H9 (cell line): ENCODE measurements at regions not wholly inside any gene's neighbourhood (a gene's known extent, or its start where the extent isn't known, plus 50 kb on each side); places are given as distances from the start of the nearest gene placed in this dataset.

Experiments used
- DNase-seq: peaks from one replicate; pipeline ENCODE4 v3.0.0-alpha.2; 2017
- H2AFZ ChIP-seq: one replicate; pipeline ENCODE4 v1.6.1; 2013; ENCODE audit warnings: mild to moderate bottlenecking, low read length, control low read depth, moderate library complexity
- H2AK5ac ChIP-seq: 2 replicates; pipeline ENCODE4 v1.6.1; 2013; ENCODE audit warnings: low read length, control low read depth, mixed read lengths; ENCODE audit not compliant: insufficient read length
- H2BK120ac ChIP-seq: one replicate; pipeline ENCODE4 v1.6.1; 2013; ENCODE audit warnings: low read depth, mild to moderate bottlenecking, low read length, control low read depth, inconsistent platforms; ENCODE audit not compliant: poor library complexity, severe bottlenecking
- H2BK12ac ChIP-seq: 2 replicates; pipeline ENCODE4 v1.6.1; 2013; ENCODE audit warnings: low read length, control low read depth, mixed read lengths, low read depth; ENCODE audit not compliant: insufficient read length
- H2BK15ac ChIP-seq: 2 replicates; pipeline ENCODE4 v1.6.1; 2013; ENCODE audit warnings: low read depth, low read length, control low read depth
- H2BK20ac ChIP-seq: one replicate; pipeline ENCODE4 v1.6.1; 2013; ENCODE audit warnings: low read depth, mild to moderate bottlenecking, low read length, control low read depth, inconsistent platforms; ENCODE audit not compliant: poor library complexity, severe bottlenecking
- H2BK5ac ChIP-seq: 2 replicates; pipeline ENCODE4 v1.6.1; 2013; ENCODE audit warnings: low read length, control low read depth, mixed read lengths; ENCODE audit not compliant: insufficient read length
- H3K14ac ChIP-seq: 2 replicates; pipeline ENCODE4 v1.6.1; 2013; ENCODE audit warnings: low read length, control low read depth; ENCODE audit not compliant: insufficient read depth
- H3K18ac ChIP-seq: 2 replicates; pipeline ENCODE4 v1.6.1; 2013; ENCODE audit warnings: low read depth, mild to moderate bottlenecking, mixed read lengths, low read length, control low read depth; ENCODE audit not compliant: insufficient read length
- H3K23ac ChIP-seq: 2 replicates; pipeline ENCODE4 v1.6.1; 2013; ENCODE audit warnings: low read length, control low read depth, mixed read lengths, low read depth; ENCODE audit not compliant: insufficient read length
- H3K23me2 ChIP-seq: 2 replicates; pipeline ENCODE4 v1.6.1; 2013; ENCODE audit warnings: low read depth, mild to moderate bottlenecking, mixed read lengths, low read length, control low read depth; ENCODE audit not compliant: insufficient read length, poor library complexity, severe bottlenecking
- H3K27ac ChIP-seq: 2 replicates; pipeline ENCODE4 v1.5.1; 2013; ENCODE audit warnings: low read length, control low read depth, mixed read lengths, low read depth; ENCODE audit not compliant: insufficient read length
- H3K27me3 ChIP-seq: 2 replicates; pipeline ENCODE4 v1.6.1; 2013; ENCODE audit warnings: low read length, control low read depth, inconsistent platforms; ENCODE audit not compliant: insufficient read depth
- H3K4ac ChIP-seq: 2 replicates; pipeline ENCODE4 v1.6.1; 2013; ENCODE audit warnings: low read depth, mild to moderate bottlenecking, control low read depth, inconsistent platforms, low read length, moderate library complexity
- H3K4me1 ChIP-seq: 2 replicates; pipeline ENCODE4 v1.6.1; 2013; ENCODE audit warnings: low read length, control low read depth, inconsistent platforms; ENCODE audit not compliant: insufficient read depth
- H3K4me2 ChIP-seq: 2 replicates; pipeline ENCODE4 v1.6.1; 2013; ENCODE audit warnings: low read length, control low read depth, mixed read lengths; ENCODE audit not compliant: insufficient read length, insufficient read depth
- H3K56ac ChIP-seq: 2 replicates; pipeline ENCODE4 v1.6.1; 2013; ENCODE audit warnings: low read depth, mild to moderate bottlenecking, mixed read lengths, low read length, control low read depth; ENCODE audit not compliant: insufficient read length
- H3K79me1 ChIP-seq: 2 replicates; pipeline ENCODE4 v1.6.1; 2013; ENCODE audit warnings: low read depth, mild to moderate bottlenecking, moderate library complexity, low read length, control low read depth, inconsistent platforms; ENCODE audit not compliant: insufficient read depth, poor library complexity, severe bottlenecking
- H3K79me2 ChIP-seq: 2 replicates; pipeline ENCODE4 v1.6.1; 2013; ENCODE audit warnings: low read length, control low read depth, inconsistent platforms; ENCODE audit not compliant: insufficient read depth
- H3K9ac ChIP-seq: 2 replicates; pipeline ENCODE4 v1.6.1; 2013; ENCODE audit warnings: low read length, control low read depth, mixed read lengths; ENCODE audit not compliant: insufficient read length; ENCODE audit errors: extremely low read depth
- H3K9me3 ChIP-seq: one replicate; pipeline ENCODE4 v1.6.1; 2013; ENCODE audit warnings: low read depth, low read length, inconsistent platforms; ENCODE audit not compliant: control insufficient read depth
- H3T11ph ChIP-seq: one replicate; pipeline ENCODE4 v1.6.1; 2013; ENCODE audit warnings: mild to moderate bottlenecking, low read length, control low read depth, inconsistent platforms
- H4K20me1 ChIP-seq: one replicate; pipeline ENCODE4 v1.6.1; 2013; ENCODE audit not compliant: control insufficient read depth, insufficient read length, insufficient read depth
- H4K5ac ChIP-seq: 2 replicates; pipeline ENCODE4 v1.6.1; 2013; ENCODE audit warnings: low read depth, mild to moderate bottlenecking, mixed read lengths, low read length, control low read depth; ENCODE audit not compliant: insufficient read length
- H4K8ac ChIP-seq: replicated peaks from 2 replicates; pipeline ENCODE4 v1.6.1; 2013; ENCODE audit warnings: low read length, control low read depth, mixed read lengths, low read depth; ENCODE audit not compliant: insufficient read length
- H4K91ac ChIP-seq: 2 replicates; pipeline ENCODE4 v1.6.1; 2013; ENCODE audit warnings: low read depth, mild to moderate bottlenecking, moderate library complexity, mixed read lengths, low read length, control low read depth; ENCODE audit not compliant: insufficient read length
- H3K27ac Mint-ChIP-seq, 3 experiments: 2 replicates in 2 of 3; 3 replicates in 1 of 3; pipeline ENCODE4 v1.8.0; 2020 to 2021; ENCODE audit warnings: mixed read lengths in 3 of 3, mild to moderate bottlenecking in 1 of 3, moderate library complexity in 1 of 3
- H3K27me3 Mint-ChIP-seq: 2 replicates; pipeline ENCODE4 v1.8.0; 2021; ENCODE audit warnings: low read depth, mild to moderate bottlenecking, moderate library complexity, mixed read lengths
- H3K36me3 Mint-ChIP-seq, 3 experiments: 2 replicates in 2 of 3; 3 replicates in 1 of 3; pipeline ENCODE4 v1.8.0; 2020 to 2021; ENCODE audit warnings: low read depth in 3 of 3, mixed read lengths in 3 of 3; ENCODE audit not compliant: insufficient read depth in 1 of 3
- H3K4me1 Mint-ChIP-seq, 2 experiments: 2 replicates each; pipeline ENCODE4 v1.8.0; 2020; ENCODE audit warnings: mixed read lengths in 2 of 2
- H3K4me3 Mint-ChIP-seq, 2 experiments: 2 replicates in 1 of 2; 3 replicates in 1 of 2; pipeline ENCODE4 v1.8.0; 2020 to 2021; ENCODE audit warnings: mild to moderate bottlenecking in 2 of 2, mixed read lengths in 2 of 2, moderate library complexity in 1 of 2
- H3K9me3 Mint-ChIP-seq, 2 experiments: 2 replicates in 1 of 2; 3 replicates in 1 of 2; pipeline ENCODE4 v1.8.0; 2020; ENCODE audit warnings: mild to moderate bottlenecking in 2 of 2, mixed read lengths in 2 of 2, moderate library complexity in 1 of 2
- CTCF ChIP-seq: fragments of 200-600 bp; sonication (generic); conservative IDR thresholded peaks from 3 replicates; pipeline ENCODE4 v1.8.0; 2021; ENCODE audit warnings: antibody characterized with exemption, mild to moderate bottlenecking

DNA sequence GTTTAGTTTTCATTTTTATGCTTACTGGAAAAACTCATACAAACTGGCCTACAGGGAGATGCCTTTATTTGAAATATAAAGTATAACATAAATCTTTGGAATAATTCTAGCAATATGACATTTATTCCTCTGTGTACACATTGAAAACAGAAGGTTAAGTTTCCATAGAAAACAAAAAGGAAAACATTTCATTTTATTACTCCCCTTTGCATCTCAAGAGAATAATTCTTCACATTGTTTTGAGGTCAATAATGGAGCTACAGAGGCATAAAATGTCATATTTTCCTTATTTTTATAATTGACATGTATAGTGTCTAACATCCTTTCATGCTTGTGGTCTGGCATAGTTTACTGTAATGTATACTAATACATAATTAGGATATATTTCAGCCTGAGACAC, 187.6 kb upstream of the AGTR1 start:
- no peak overlapping the region for H3K4me2 ChIP-seq
- H2BK12ac ChIP-seq: no peak overlapping the region
- Mint-ChIP-seq H3K9me3 (no peaks in the 10 kb centered on the region), H3K36me3 (no peaks in the 10 kb centered on the region), H3K27me3 (no peaks in the 10 kb centered on the region), H3K4me1 (no peaks in the 10 kb centered on the region), H3K4me3 (no peak overlapping the region), H3K27ac (no peak overlapping the region)
- H2BK15ac ChIP-seq: no peak overlapping the region
- H4K8ac ChIP-seq: no peak overlapping the region
- H3K79me1 ChIP-seq: no peaks in the 10 kb centered on the region
- H3K56ac ChIP-seq: no peak overlapping the region
- no peak overlapping the region for H2AK5ac ChIP-seq
- H3K27ac ChIP-seq: no peak overlapping the region
- DNase-seq: no peak
- H4K5ac ChIP-seq: no peak overlapping the region
- no peak overlapping the region for H4K91ac ChIP-seq
- no peak overlapping the region for H3K18ac ChIP-seq
- H3K4me1 ChIP-seq: no peaks in the 10 kb centered on the region
- H3K4ac ChIP-seq: no peak overlapping the region
- no peak overlapping the region for H3T11ph ChIP-seq
- H3K9me3 ChIP-seq: no peaks in the 10 kb centered on the region
- no peaks in the 10 kb centered on the region for H4K20me1 ChIP-seq
- no peaks in the 10 kb centered on the region for H3K27me3 ChIP-seq
- H2BK5ac ChIP-seq: no peak overlapping the region
- no peak overlapping the region for H3K23ac ChIP-seq
- H3K9ac ChIP-seq: no peak overlapping the region
- no peak overlapping the region for H2BK20ac ChIP-seq
- H3K14ac ChIP-seq: no peak overlapping the region
- no peak overlapping the region for H2AFZ ChIP-seq
- H2BK120ac ChIP-seq: no peak overlapping the region
- TF ChIP-seq CTCF: no peak
- no peaks in the 10 kb centered on the region for H3K23me2 ChIP-seq
- no peaks in the 10 kb centered on the region for H3K79me2 ChIP-seq
